Right ventricle myocardium superior (tissue), 1 donor: ENCODE measurements at regions not wholly inside any gene's neighbourhood (a gene's known extent, or its start where the extent isn't known, plus 50 kb on each side); places are given as distances from the start of the nearest gene placed in this dataset.
"Not testable (repeated sequence)": the region's sequence is repeated elsewhere in the genome, so short reads cannot be mapped to it uniquely, and the experiment has no call there.

Source experiments
- ATAC-seq: fragments of 200-7000 bp; cut with Tn5 transposase; one replicate; pipeline ENCODE4 v1.9.1; 2020; ENCODE audit warnings: mild to moderate bottlenecking; ENCODE audit not compliant: poor library complexity
- DNase-seq: peaks from one replicate; pipeline ENCODE4 v3.0.0-alpha.2; 2020
- intact Hi-C: fragments of 100-400 bp; cut with DNase I; formaldehyde crosslinking; loops from one replicate; pipeline ENCODE4 v1.11.2; 2022
- donor health status: DM: no; HTN: yes; CAD: no; lungs with severe emphysema.

- intact Hi-C loops = no loop called here
- DNase-seq (no peak), ATAC-seq (peak; percentile 91)
Measured at GRCh38 chr6:137332637-137333280, 113.6 kb upstream of the IFNGR1 start.

GRCh38 chr6:137323860-137324259, 104.7 kb upstream of the IFNGR1 start:
- intact Hi-C loops = no loop called here
- ATAC-seq = no peak
- DNase-seq = no peak

- intact Hi-C loops = no loop called here
- DNase-seq (no peak), ATAC-seq (no peak)
Measured at GRCh38 chr6:137320271-137320670, 101.1 kb upstream of the IFNGR1 start.

GRCh38 chr6:137316626-137317025, 97.4 kb upstream of the IFNGR1 start:
- ATAC-seq = no peak
- intact Hi-C loops = no loop called here
- no peak for DNase-seq

GRCh38 chr6:137315081-137315480, 95.9 kb upstream of the IFNGR1 start:
- no peak for DNase-seq
- intact Hi-C loops = no loop called here
- ATAC-seq = peak; percentile 46

- DNase-seq (peak; percentile 83), ATAC-seq (peak; percentile 97)
- intact Hi-C loops = loop anchor here (2.0 to 5.0 kb wide), 2 partner anchors 47 to 219 kb away; no protein-coding TSS in a partner anchor
Measured at GRCh38 chr6:137313928-137314855, 95.0 kb upstream of the IFNGR1 start.

- DNase-seq = no peak
- no peak for ATAC-seq
- intact Hi-C loops = loop anchor here (2.0 to 5.0 kb wide), 2 partner anchors 46 to 218 kb away; no protein-coding TSS in a partner anchor
Measured at GRCh38 chr6:137313211-137313610, 94.0 kb upstream of the IFNGR1 start.

- DNase-seq (no peak), ATAC-seq (no peak)
- intact Hi-C loops = loop anchor here (2.0 to 5.0 kb wide), 2 partner anchors 45 to 217 kb away; no protein-coding TSS in a partner anchor
Measured at GRCh38 chr6:137311940-137312339, 92.8 kb upstream of the IFNGR1 start.

- DNase-seq = peak; percentile 79
Measured at GRCh38 chr6:137309078-137309762, 90.0 kb upstream of the IFNGR1 start.

GRCh38 chr6:137307163-137307854, 88.1 kb upstream of the IFNGR1 start:
- ATAC-seq (no peak), DNase-seq (no peak)
- intact Hi-C loops = no loop called here

More at GRCh38 chr6:137309078-137309762, 90.0 kb upstream of the IFNGR1 start:
- ATAC-seq = peak; percentile 89
- intact Hi-C loops = no loop called here

GRCh38 chr6:137305691-137306090, 86.5 kb upstream of the IFNGR1 start:
- ATAC-seq = no peak
- intact Hi-C loops = no loop called here

GRCh38 chr6:137304020-137304780, 85.0 kb upstream of the IFNGR1 start:
- ATAC-seq (no peak), DNase-seq (no peak)
- intact Hi-C loops = no loop called here

More at GRCh38 chr6:137305691-137306090, 86.5 kb upstream of the IFNGR1 start:
- no peak for DNase-seq

- ATAC-seq (no peak), DNase-seq (no peak)
- intact Hi-C loops = no loop called here
Measured at GRCh38 chr6:137303441-137303840, 84.3 kb upstream of the IFNGR1 start.

- DNase-seq (no peak), ATAC-seq (no peak)
- intact Hi-C loops = no loop called here
Measured at GRCh38 chr6:137299681-137300080, 80.5 kb upstream of the IFNGR1 start.

GRCh38 chr6:137297887-137298286, 78.7 kb upstream of the IFNGR1 start:
- intact Hi-C loops = no loop called here
- DNase-seq = no peak
- ATAC-seq = no peak

GRCh38 chr6:137292326-137292725, 73.1 kb upstream of the IFNGR1 start:
- intact Hi-C loops, ATAC-seq, DNase-seq: not testable (repeated sequence)

GRCh38 chr6:137291441-137291840, 72.3 kb upstream of the IFNGR1 start:
- intact Hi-C loops = no loop called here
- DNase-seq (peak; percentile 50), ATAC-seq (peak; percentile 73)
